H1 (cell line): ENCODE measurements at regions not wholly inside any gene's neighbourhood (a gene's known extent, or its start where the extent isn't known, plus 50 kb on each side); places are given as distances from the start of the nearest gene placed in this dataset.

Experiments used
- CTCF ChIA-PET: fragments of 300-600 bp; sonication (Branson Sonifier 250); formaldehyde crosslinking; loops from one replicate; lab custom pipeline; 2021; ENCODE audit not compliant: partially characterized antibody; lab: Charles Lee
- POLR2A ChIA-PET: fragments of 300-600 bp; sonication (Branson Sonifier 250); formaldehyde crosslinking; loops from one replicate; lab custom pipeline; 2021; ENCODE audit warnings: inconsistent platforms; ENCODE audit not compliant: partially characterized antibody; lab: Charles Lee
- DNase-seq, 2 experiments: peaks; one replicate each; pipeline versions ENCODE4 v3.0.0 to v3.0.0-alpha.2; 2010 to 2022; ENCODE audit warnings: low spot score in 2 of 2, low read depth in 1 of 2, mixed read lengths in 1 of 2
- FAIRE-seq: peaks from 2 replicates; lab custom pipeline; 2011; peaks lifted over from hg19 to GRCh38; lab: Jason Lieb, UNC
- H2AFZ ChIP-seq: 2 replicates; pipeline ENCODE4 v1.8.1; 2012; ENCODE audit warnings: low read length, inconsistent platforms
- H2AK5ac ChIP-seq: 2 replicates; pipeline ENCODE4 v1.6.1; 2013; ENCODE audit warnings: low read depth, low read length
- H2BK120ac ChIP-seq: replicated peaks from 2 replicates; pipeline ENCODE3; 2013; ENCODE audit warnings: low read depth, low read length, inconsistent platforms
- H2BK12ac ChIP-seq: 2 replicates; pipeline ENCODE4 v1.6.1; 2013; ENCODE audit warnings: low read depth, low read length
- H2BK15ac ChIP-seq: 2 replicates; pipeline ENCODE4 v1.6.1; 2013; ENCODE audit warnings: low read length
- H2BK20ac ChIP-seq: 2 replicates; pipeline ENCODE4 v1.6.1; 2013; ENCODE audit warnings: low read length
- H2BK5ac ChIP-seq: 2 replicates; pipeline ENCODE4 v1.6.1; 2013; ENCODE audit warnings: low read depth, low read length
- H3K14ac ChIP-seq: 2 replicates; pipeline ENCODE4 v1.6.1; 2013; ENCODE audit warnings: inconsistent platforms; ENCODE audit not compliant: insufficient read length
- H3K18ac ChIP-seq: 2 replicates; pipeline ENCODE4 v1.6.1; 2013; ENCODE audit warnings: low read length; ENCODE audit errors: extremely low read depth
- H3K23ac ChIP-seq: 2 replicates; pipeline ENCODE4 v1.6.1; 2013; ENCODE audit warnings: inconsistent platforms; ENCODE audit not compliant: insufficient read length
- H3K23me2 ChIP-seq: 2 replicates; pipeline ENCODE4 v1.6.1; 2013; ENCODE audit warnings: low read depth, low read length
- H3K27ac ChIP-seq: 2 replicates; pipeline ENCODE4 v1.6.1; 2011; ENCODE audit warnings: low read depth, low read length, inconsistent platforms
- H3K27me3 ChIP-seq, 4 experiments: replicated peaks in 1 of 4; 1 replicate in 1 of 4; 2 replicates in 3 of 4; pipeline versions ENCODE4 v1.6.1 to v1.8.1; 2011 to 2013; ENCODE audit warnings: low read length in 3 of 4, mild to moderate bottlenecking in 3 of 4, inconsistent platforms in 2 of 4, mixed read lengths in 2 of 4, moderate library complexity in 1 of 4; ENCODE audit not compliant: control insufficient read depth in 3 of 4, insufficient read depth in 3 of 4; ENCODE audit errors: extremely low read depth in 1 of 4
- H3K36me3 ChIP-seq, 4 experiments: 2 replicates each; pipeline versions ENCODE4 v1.6.1 to v1.8.1; 2011 to 2013; ENCODE audit warnings: mild to moderate bottlenecking in 4 of 4, low read length in 3 of 4, moderate library complexity in 2 of 4, control low read depth in 1 of 4, inconsistent platforms in 1 of 4; ENCODE audit not compliant: insufficient read depth in 4 of 4, control insufficient read depth in 2 of 4
- H3K4ac ChIP-seq: replicated peaks from 2 replicates; pipeline ENCODE3; 2013; ENCODE audit warnings: low read length, low read depth, mixed read lengths, inconsistent platforms; ENCODE audit not compliant: insufficient read length
- H3K4me1 ChIP-seq, 4 experiments: replicated peaks in 1 of 4; 1 replicate in 1 of 4; 2 replicates in 3 of 4; pipeline versions ENCODE4 v1.6.1 to v1.8.1; 2011 to 2013; ENCODE audit warnings: low read length in 3 of 4, inconsistent platforms in 2 of 4, mixed read lengths in 1 of 4; ENCODE audit not compliant: insufficient read depth in 4 of 4, control insufficient read depth in 3 of 4
- H3K4me2 ChIP-seq, 2 experiments: 2 replicates each; pipeline versions ENCODE4 v1.6.1 to v1.8.1; 2011 to 2013; ENCODE audit warnings: low read depth in 2 of 2, low read length in 2 of 2, control low read depth in 1 of 2, inconsistent platforms in 1 of 2, mild to moderate bottlenecking in 1 of 2; ENCODE audit not compliant: insufficient read depth in 1 of 2
- H3K4me3 ChIP-seq, 4 experiments: fragments of 200-600, 300-600 bp in 1 of 4; sonication (generic), shearing (Covaris generic), sonication (Bioruptor Twin) in 1 of 4; 2 replicates each; pipeline versions ENCODE4 v1.5.1 to v1.8.1; 2011 to 2016; ENCODE audit warnings: low read length in 4 of 4, low read depth in 3 of 4, control low read depth in 2 of 4, inconsistent platforms in 2 of 4, mild to moderate bottlenecking in 2 of 4, mixed read lengths in 1 of 4, moderate library complexity in 1 of 4; ENCODE audit not compliant: insufficient read depth in 2 of 4; ENCODE audit errors: extremely low read depth in 1 of 4
- H3K56ac ChIP-seq: replicated peaks from 2 replicates; pipeline ENCODE3; 2013; ENCODE audit warnings: low read depth, mild to moderate bottlenecking, mixed read lengths, low read length, inconsistent platforms; ENCODE audit not compliant: insufficient read length
- H3K79me1 ChIP-seq: 2 replicates; pipeline ENCODE4 v1.6.1; 2013; ENCODE audit warnings: low read depth, low read length, control low read depth
- H3K79me2 ChIP-seq, 2 experiments: 2 replicates each; pipeline versions ENCODE4 v1.6.1 to v1.8.1; 2012 to 2013; ENCODE audit warnings: low read length in 2 of 2, mild to moderate bottlenecking in 2 of 2, inconsistent platforms in 1 of 2; ENCODE audit not compliant: insufficient read depth in 2 of 2, control insufficient read depth in 1 of 2
- H3K9ac ChIP-seq, 4 experiments: replicated peaks in 1 of 4; 1 replicate in 1 of 4; 2 replicates in 3 of 4; pipeline versions ENCODE4 v1.6.1 to v1.8.1; 2011 to 2013; ENCODE audit warnings: low read depth in 3 of 4, low read length in 3 of 4, control low read depth in 2 of 4, mild to moderate bottlenecking in 2 of 4, moderate library complexity in 2 of 4, inconsistent platforms in 1 of 4; ENCODE audit errors: extremely low read depth in 1 of 4
- H3K9me3 ChIP-seq, 2 experiments: 2 replicates each; pipeline versions ENCODE4 v1.6.1 to v1.8.1; 2012 to 2013; ENCODE audit warnings: mild to moderate bottlenecking in 2 of 2, moderate library complexity in 2 of 2, control low read depth in 1 of 2, inconsistent platforms in 1 of 2, low read depth in 1 of 2, low read length in 1 of 2, mixed read lengths in 1 of 2; ENCODE audit not compliant: insufficient read depth in 2 of 2
- H4K20me1 ChIP-seq, 2 experiments: replicated peaks in 1 of 2; 2 replicates each; pipeline versions ENCODE3 to v1.8.1; 2011 to 2013; ENCODE audit warnings: inconsistent platforms in 2 of 2, low read length in 2 of 2, mild to moderate bottlenecking in 1 of 2; ENCODE audit not compliant: insufficient read depth in 2 of 2, control insufficient read depth in 1 of 2
- H4K5ac ChIP-seq: 2 replicates; pipeline ENCODE4 v1.6.1; 2013; ENCODE audit warnings: low read length, low read depth, mixed read lengths, inconsistent platforms; ENCODE audit not compliant: insufficient read length
- H4K8ac ChIP-seq: 2 replicates; pipeline ENCODE4 v1.8.0; 2013; ENCODE audit warnings: mild to moderate bottlenecking, moderate library complexity, low read length, inconsistent platforms; ENCODE audit not compliant: insufficient read depth; ENCODE audit errors: extremely low read depth
- H4K91ac ChIP-seq: replicated peaks from 2 replicates; pipeline ENCODE3; 2013; ENCODE audit warnings: low read length, mixed read lengths, inconsistent platforms; ENCODE audit not compliant: insufficient read length
- ASH2L ChIP-seq: fragments of 200-600, 300-600 bp; sonication (generic); IDR thresholded peaks from one replicate; pipeline ENCODE4 v1.7.1; 2017; ENCODE audit warnings: low read length
- E2F6 ChIP-seq: IDR thresholded peaks from 2 replicates; pipeline ENCODE4 v1.6.1; 2012; ENCODE audit warnings: inconsistent platforms
- FOSL1 ChIP-seq: IDR thresholded peaks from 2 replicates; pipeline ENCODE4 v1.6.1; 2011; ENCODE audit warnings: mild to moderate bottlenecking, low read depth, low read length, moderate library complexity; ENCODE audit not compliant: insufficient read depth
- GTF2F1 ChIP-seq: IDR thresholded peaks from 2 replicates; pipeline ENCODE4 v1.6.1; 2012; ENCODE audit warnings: low read depth, low read length, improper control_type of control experiment, borderline replicate concordance
- KDM1A ChIP-seq: fragments of 200-600, 300-600 bp; sonication (generic); IDR thresholded peaks from 2 replicates; pipeline ENCODE4 v1.7.1; 2016; ENCODE audit warnings: mild to moderate bottlenecking, low read length, borderline replicate concordance
- KDM4A ChIP-seq: IDR thresholded peaks from one replicate; pipeline ENCODE4 v1.7.1; 2012; ENCODE audit warnings: low read depth, mild to moderate bottlenecking, moderate library complexity, low read length, inconsistent platforms; ENCODE audit not compliant: severe bottlenecking
- NANOG ChIP-seq: IDR thresholded peaks from 2 replicates; pipeline ENCODE4 v1.6.1; 2011; ENCODE audit warnings: low read length, low read depth, mild to moderate bottlenecking, inconsistent platforms; ENCODE audit not compliant: insufficient read depth, poor library complexity, severe bottlenecking
- PHF8 ChIP-seq: fragments of 200-600 bp; sonication (generic); conservative IDR thresholded peaks from 2 replicates; pipeline ENCODE4 v1.7.1; 2012; ENCODE audit warnings: low read depth, mild to moderate bottlenecking, inconsistent platforms, low read length, moderate library complexity
- POLR2AphosphoS5 ChIP-seq: IDR thresholded peaks from 2 replicates; pipeline ENCODE4 v1.6.1; 2011; ENCODE audit warnings: low read depth, low read length
- POU5F1 ChIP-seq: IDR thresholded peaks from 2 replicates; pipeline ENCODE4 v1.6.1; 2011; ENCODE audit warnings: low read depth, mild to moderate bottlenecking, low read length, moderate library complexity
- TAF1 ChIP-seq: IDR thresholded peaks from 2 replicates; pipeline ENCODE4 v1.6.1; 2011; ENCODE audit warnings: mild to moderate bottlenecking, low read depth, low read length
- TBP ChIP-seq: IDR thresholded peaks from 2 replicates; pipeline ENCODE4 v1.6.1; 2011; ENCODE audit warnings: low read depth, low read length, improper control_type of control experiment
- TEAD4 ChIP-seq: IDR thresholded peaks from 2 replicates; pipeline ENCODE4 v1.6.1; 2012; ENCODE audit warnings: low read depth, low read length, inconsistent platforms, mixed read lengths
- WGBS, 2 experiments: shearing (Covaris generic) in 1 of 2; methylation state at CpG; one replicate each; pipeline versions ENCODE4 v1.1.6 to v1.1.7; 2013 to 2015; ENCODE audit warnings: low lambda C conversion rate in 2 of 2, mixed read lengths in 2 of 2, inconsistent platforms in 1 of 2, low coverage in 1 of 2, missing lambda C conversion rate in 1 of 2; ENCODE audit not compliant: insufficient replicate concordance in 2 of 2, insufficient coverage in 1 of 2, insufficient read length in 1 of 2; ENCODE audit errors: extremely low coverage in 1 of 2, missing lambda C conversion rate in 1 of 2; 5-methylcytosine and 5-hydroxymethylcytosine counted together
- TF ChIP-seq, protein P1 (sequence below): IDR thresholded peaks from 2 replicates; pipeline ENCODE4 v1.6.1; 2012; ENCODE audit warnings: inconsistent platforms

- no peak overlapping the region for H3K23ac ChIP-seq
- H2BK12ac ChIP-seq = no peak overlapping the region
- no peak overlapping the region for H3K4me3 ChIP-seq
- no peaks in the 10 kb centered on the region; a peak in 1 of 7 replicates for H3K27me3 ChIP-seq
- H4K20me1 ChIP-seq = no peaks in the 10 kb centered on the region
- H3K27ac ChIP-seq = no peak overlapping the region
- no peak for DNase-seq
- H3K56ac ChIP-seq = no peak overlapping the region
- H3K23me2 ChIP-seq = no peaks in the 10 kb centered on the region
- CTCF ChIA-PET = no interaction called here
- no peak overlapping the region for H2BK120ac ChIP-seq
- no peak overlapping the region for H3K14ac ChIP-seq
- no peak overlapping the region for H2AK5ac ChIP-seq
- no peak overlapping the region for H3K4ac ChIP-seq
- H3K79me2 ChIP-seq = no peaks in the 10 kb centered on the region
- no peak overlapping the region for H3K18ac ChIP-seq
- H2AFZ ChIP-seq = no peak overlapping the region
- H3K79me1 ChIP-seq = no peaks in the 10 kb centered on the region
- no peaks in the 10 kb centered on the region for H3K36me3 ChIP-seq
- FAIRE-seq = no peak
- no peaks in the 10 kb centered on the region for H3K9me3 ChIP-seq
- H4K91ac ChIP-seq = no peak overlapping the region
- H2BK5ac ChIP-seq = no peak overlapping the region
- no peak overlapping the region for H2BK20ac ChIP-seq
- H3K4me1 ChIP-seq = no peaks in the 10 kb centered on the region
- no peak overlapping the region for H2BK15ac ChIP-seq
- POLR2A ChIA-PET = no interaction called here
- no peak overlapping the region for H4K5ac ChIP-seq
- H3K9ac ChIP-seq = no peak overlapping the region
- no peak overlapping the region for H4K8ac ChIP-seq
- TF ChIP-seq TAF1 (no peak), GTF2F1 (no peak), PHF8 (no peak), TEAD4 (no peak), POU5F1 (no peak), TBP (no peak), NANOG (no peak), KDM1A (no peak), E2F6 (no peak), POLR2AphosphoS5 (no peak), FOSL1 (no peak), KDM4A (no peak), ASH2L (no peak)
- TF ChIP-seq, protein P1, sequence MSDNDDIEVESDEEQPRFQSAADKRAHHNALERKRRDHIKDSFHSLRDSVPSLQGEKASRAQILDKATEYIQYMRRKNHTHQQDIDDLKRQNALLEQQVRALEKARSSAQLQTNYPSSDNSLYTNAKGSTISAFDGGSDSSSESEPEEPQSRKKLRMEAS = no peak
- 98% methylated on average over 3 of the region's 3 CpGs; no CpG with 5 or more reads in 1 of the 2 experiments for WGBS, 2 experiments
- H3K4me2 ChIP-seq = no peak overlapping the region
Measured at GRCh38 chr11:131206671-131207070, 163.7 kb upstream of the NTM start.
